K562 (cell line): ENCODE measurements at regions not wholly inside any gene's neighbourhood (a gene's known extent, or its start where the extent isn't known, plus 50 kb on each side); places are given as distances from the start of the nearest gene placed in this dataset.

Experiments used
- ATAC-seq: fragments of 200-7000 bp; cut with Tn5 transposase; 3 replicates; pipeline ENCODE4 v1.9.1; 2020; ENCODE audit warnings: moderate library complexity
- BruUV-seq: library from RNA; stranded (reverse); fragments of 400-500 nt; replicated peaks from 2 replicates; lab custom pipeline; 2021; lab: Mats Ljungman, UMichigan
- CTCF ChIA-PET: fragments of 300-600 bp; formaldehyde crosslinking; extraction: SDS; loops from one replicate; lab custom pipeline; 2021; ENCODE audit warnings: low intra/inter-chr PET ratio; lab: Yijun Ruan, JAX
- POLR2A ChIA-PET: fragments of 300-600, 350-650 bp; sonication (Branson Sonifier 250); formaldehyde crosslinking; extraction: SDS; loops from one replicate; lab custom pipeline; 2021; ENCODE audit warnings: antibody characterized with exemption, inconsistent platforms; lab: Yijun Ruan, JAX
- DNase-seq, 4 experiments: peaks; one replicate each; pipeline versions ENCODE4 v3.0.0 to v3.0.0-alpha.2; 2011 to 2018; ENCODE audit warnings: low spot score in 3 of 4, mixed read lengths in 3 of 4; ENCODE audit errors: extremely low read depth in 1 of 4
- FAIRE-seq: peaks from 2 replicates; lab custom pipeline; 2011; peaks lifted over from hg19 to GRCh38; lab: Jason Lieb, UNC
- H2AFZ ChIP-seq: 2 replicates; pipeline ENCODE4 v1.6.0; 2011; ENCODE audit warnings: low read depth, low read length, control low read depth, inconsistent platforms
- H3K27ac ChIP-seq: fragments of 200-600 bp; 3 replicates; pipeline ENCODE4 v1.8.0; 2011; ENCODE audit warnings: low read depth, mild to moderate bottlenecking, control low read depth, inconsistent platforms, low read length, moderate library complexity, mixed read lengths; ENCODE audit errors: extremely low read depth
- H3K27me3 ChIP-seq, 2 experiments: fragments of 300-600 bp in 1 of 2; 2 replicates in 1 of 2; 3 replicates in 1 of 2; pipeline versions ENCODE4 v1.6.0 to v1.8.0; 2011; ENCODE audit warnings: inconsistent platforms in 2 of 2, low read length in 2 of 2, mild to moderate bottlenecking in 1 of 2, mixed read lengths in 1 of 2, moderate library complexity in 1 of 2; ENCODE audit not compliant: control insufficient read depth in 2 of 2, insufficient read depth in 2 of 2
- H3K36me3 ChIP-seq: fragments of 300-600 bp; 3 replicates; pipeline ENCODE4 v1.8.0; 2011; ENCODE audit warnings: mild to moderate bottlenecking, low read length, inconsistent platforms; ENCODE audit not compliant: control insufficient read depth, insufficient read depth
- H3K4me1 ChIP-seq, 2 experiments: fragments of 200-600 bp in 1 of 2; replicated peaks in 1 of 2; 2 replicates in 1 of 2; 3 replicates in 1 of 2; pipeline versions ENCODE4 v1.5.1 to v1.8.0; 2011; ENCODE audit warnings: inconsistent platforms in 2 of 2, low read length in 2 of 2, mild to moderate bottlenecking in 1 of 2, mixed read lengths in 1 of 2, moderate library complexity in 1 of 2; ENCODE audit not compliant: control insufficient read depth in 2 of 2, insufficient read depth in 2 of 2
- H3K4me2 ChIP-seq: 2 replicates; pipeline ENCODE4 v1.6.1; 2011; ENCODE audit warnings: low read length, control low read depth, inconsistent platforms, mixed read lengths; ENCODE audit not compliant: insufficient read depth
- H3K4me3 ChIP-seq: fragments of 200-600 bp; sonication (generic), shearing (Covaris generic); 2 replicates; pipeline ENCODE4 v1.5.1; 2016; ENCODE audit warnings: control low read depth, inconsistent platforms
- H3K79me2 ChIP-seq: fragments of 200-600 bp; 3 replicates; pipeline ENCODE4 v1.8.0; 2011; ENCODE audit warnings: low read length, inconsistent platforms; ENCODE audit not compliant: control insufficient read depth, insufficient read depth
- H3K9ac ChIP-seq, 2 experiments: 2 replicates each; pipeline versions ENCODE4 v1.6.0 to v1.6.1; 2011; ENCODE audit warnings: low read depth in 2 of 2, low read length in 2 of 2, control low read depth in 1 of 2, inconsistent platforms in 1 of 2, mild to moderate bottlenecking in 1 of 2, mixed read lengths in 1 of 2; ENCODE audit not compliant: insufficient read depth in 1 of 2
- H3K9me1 ChIP-seq: one replicate; pipeline ENCODE4 v1.6.0; 2011; ENCODE audit warnings: inconsistent platforms, mild to moderate bottlenecking, low read length, moderate library complexity; ENCODE audit not compliant: control insufficient read depth, insufficient read depth
- H3K9me3 ChIP-seq: replicated peaks from 2 replicates; pipeline ENCODE4 v1.5.1; 2011; ENCODE audit warnings: low read depth, low read length, inconsistent platforms; ENCODE audit not compliant: control insufficient read depth, insufficient read depth
- H4K20me1 ChIP-seq: replicated peaks from 2 replicates; pipeline ENCODE4 v1.6.1; 2011; ENCODE audit warnings: low read length, inconsistent platforms, mixed read lengths; ENCODE audit not compliant: control insufficient read depth, insufficient read depth
- E2F5 ChIP-seq: sonication (generic); formaldehyde crosslinking; IDR thresholded peaks from 2 replicates; pipeline ENCODE4 v1.8.0; 2022; ENCODE audit warnings: mild to moderate bottlenecking, missing genetic modification reagents
- MEIS2 ChIP-seq: fragments of 450-650 bp; IDR thresholded peaks from 2 replicates; pipeline ENCODE4 v1.6.1; 2014; ENCODE audit warnings: mild to moderate bottlenecking; ENCODE audit not compliant: partially characterized antibody
- NCOR1 ChIP-seq: fragments of 450-650 bp; IDR thresholded peaks from 2 replicates; pipeline ENCODE4 v1.6.1; 2016; ENCODE audit warnings: mild to moderate bottlenecking, moderate library complexity
- NR1H2 ChIP-seq: sonication (generic); formaldehyde crosslinking; IDR thresholded peaks from 2 replicates; pipeline ENCODE4 v1.4.0; 2020; ENCODE audit warnings: mild to moderate bottlenecking, missing genetic modification reagents
- PHB2 ChIP-seq: fragments of 450-650 bp; IDR thresholded peaks from 2 replicates; pipeline ENCODE4 v1.6.1; 2017; ENCODE audit warnings: low read depth
- RBM15 ChIP-seq: fragments of 200-400 bp; formaldehyde crosslinking; IDR thresholded peaks from 2 replicates; pipeline ENCODE4 v1.6.1; 2018; ENCODE audit warnings: mild to moderate bottlenecking, low read length, moderate library complexity; ENCODE audit not compliant: insufficient read depth
- SIN3A ChIP-seq, 2 experiments: fragments of 150-350 bp in 1 of 2; IDR thresholded peaks; 2 replicates each; pipeline ENCODE4 v1.6.1; 2011 to 2016; ENCODE audit warnings: borderline replicate concordance in 2 of 2, low read depth in 2 of 2, low read length in 2 of 2, mild to moderate bottlenecking in 2 of 2, moderate library complexity in 2 of 2; ENCODE audit not compliant: control insufficient read depth in 1 of 2
- SMARCC2 ChIP-seq: fragments of 450-650 bp; IDR thresholded peaks from 2 replicates; pipeline ENCODE4 v1.6.1; 2017; ENCODE audit warnings: antibody characterized with exemption, moderate library complexity, mild to moderate bottlenecking, low read depth
- TRIM28 ChIP-seq: fragments of 450-650 bp; IDR thresholded peaks from 2 replicates; pipeline ENCODE4 v1.6.1; 2017
- U2AF1 ChIP-seq: fragments of 200-400 bp; formaldehyde crosslinking; optimal IDR thresholded peaks from 2 replicates; pipeline ENCODE3; 2017; ENCODE audit warnings: mild to moderate bottlenecking, low read depth, low read length, moderate library complexity
- ZNF41 ChIP-seq: fragments of 250-450 bp; sonication (Bioruptor Pico); conservative IDR thresholded peaks from 2 replicates; pipeline ENCODE4 v1.4.0; 2020; ENCODE audit warnings: mild to moderate bottlenecking
- ZNF780A ChIP-seq: fragments of 250-450 bp; sonication (Bioruptor Pico); IDR thresholded peaks from 2 replicates; pipeline ENCODE4 v1.5.0; 2021; ENCODE audit warnings: mild to moderate bottlenecking
- ZSCAN29 ChIP-seq: fragments of 450-650 bp; IDR thresholded peaks from 2 replicates; pipeline ENCODE4 v1.6.1; 2017
- WGBS: fragments of 100-300 bp; shearing (Covaris generic); methylation state at CpG from one replicate; pipeline ENCODE4 v1.1.6; 2016; ENCODE audit warnings: low coverage, mixed read lengths; ENCODE audit not compliant: insufficient coverage; ENCODE audit errors: missing lambda C conversion rate; 5-methylcytosine and 5-hydroxymethylcytosine counted together
- in situ Hi-C: fragments of 300-500 bp; cut with MboI; formaldehyde crosslinking; loops from 4 replicates; pipeline ENCODE4 v1.15.0; 2018; ENCODE audit warnings: inconsistent platforms, mixed read lengths
- intact Hi-C: fragments of 100-400 bp; cut with micrococcal nuclease; formaldehyde crosslinking; loops from 2 replicates; pipeline ENCODE4 v1.14.2; 2022

- Histone ChIP-seq H2AFZ (no peak overlapping the region), H3K79me2 (no peaks in the 10 kb centered on the region), H3K9ac (no peak overlapping the region), H3K4me2 (no peak overlapping the region), H3K36me3 (no peaks in the 10 kb centered on the region), H3K4me3 (no peak overlapping the region), H3K27me3 (no peaks in the 10 kb centered on the region), H3K9me3 (peaks cover 1% of the 10 kb centered on the region), H4K20me1 (no peaks in the 10 kb centered on the region), H3K9me1 (no peaks in the 10 kb centered on the region), H3K27ac (no peak overlapping the region), H3K4me1 (no peaks in the 10 kb centered on the region)
- intact Hi-C loops (no loop called here), in situ Hi-C loops (no loop called here)
- no TSS peak for BruUV-seq
- FAIRE-seq (no peak), ATAC-seq (no peak), DNase-seq (no peak)
- ChIA-PET POLR2A (no interaction called here), CTCF (no interaction called here)
- TF ChIP-seq E2F5 (no peak), ZNF780A (CRISPR knock-in tag) (no peak), MEIS2 (no peak), ZSCAN29 (no peak)
- 0% methylated on average over 3 of the region's 3 CpGs for WGBS
Measured at GRCh38 chr17:70558821-70559220, 389.5 kb downstream of the KCNJ2 start.

DNA sequence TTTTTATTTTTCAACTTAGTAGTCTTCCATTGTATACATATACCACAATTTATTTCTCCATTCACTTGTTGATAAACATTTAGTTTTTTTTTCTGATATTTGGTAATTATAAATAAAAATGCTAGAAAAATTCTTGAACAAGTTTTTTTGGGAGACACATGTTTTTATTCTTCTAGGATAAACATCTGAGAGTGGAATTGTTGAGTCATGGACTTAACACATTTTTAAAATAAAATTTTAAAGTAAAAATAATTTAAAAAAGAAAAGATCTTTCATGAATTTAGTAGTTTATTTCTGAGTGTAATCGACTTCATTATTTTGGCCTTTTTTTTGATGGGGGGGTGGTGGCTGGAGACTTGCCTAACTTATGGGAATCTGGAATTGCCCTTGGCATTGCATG lies 391.1 kb downstream of the KCNJ2 start:
- Histone ChIP-seq H3K79me2 (no peaks in the 10 kb centered on the region), H3K4me1 (no peaks in the 10 kb centered on the region), H2AFZ (no peak overlapping the region), H3K36me3 (no peaks in the 10 kb centered on the region), H3K9me3 (peaks cover 1% of the 10 kb centered on the region), H3K4me3 (no peak overlapping the region), H3K27ac (no peak overlapping the region), H4K20me1 (no peaks in the 10 kb centered on the region), H3K4me2 (no peak overlapping the region), H3K9ac (no peak overlapping the region), H3K9me1 (no peaks in the 10 kb centered on the region), H3K27me3 (no peaks in the 10 kb centered on the region)
- in situ Hi-C loops, result no loop called here
- CTCF ChIA-PET, result no interaction called here
- POLR2A ChIA-PET, result no interaction called here
- TF ChIP-seq RBM15 (no peak), NR1H2 (no peak), SMARCC2 (no peak), ZNF41 (CRISPR knock-in tag) (no peak), SIN3A (IDR thresholded peaks at IDR 0.05; ENCODE audit: borderline replicate concordance in 2 of 2, control insufficient read depth in 1 of 2, low read depth in 2 of 2, low read length in 2 of 2) (no peak), PHB2 (no peak), NCOR1 (no peak), TRIM28 (no peak), U2AF1 (no peak)
- ATAC-seq (no peak), DNase-seq (no peak), FAIRE-seq (no peak)
- BruUV-seq, result no TSS peak
- WGBS, result 0% methylated on average over 1 of the region's 1 CpG
- intact Hi-C loops, result no loop called here
